DOHH2 (cell line): ENCODE measurements at regions not wholly inside any gene's neighbourhood (a gene's known extent, or its start where the extent isn't known, plus 50 kb on each side); places are given as distances from the start of the nearest gene placed in this dataset.

Experiments
- CTCF ChIP-seq: fragments of 200-600 bp; sonication (generic); IDR thresholded peaks from one replicate; pipeline ENCODE4 v1.5.1; 2014; ENCODE audit warnings: antibody characterized with exemption, mild to moderate bottlenecking, low read depth, low read length; ENCODE audit not compliant: poor library complexity, severe bottlenecking
- EZH2phosphoT487 ChIP-seq: fragments of 200-600 bp; sonication (generic); IDR thresholded peaks from 2 replicates; pipeline ENCODE4 v1.6.1; 2017; ENCODE audit warnings: borderline replicate concordance, mild to moderate bottlenecking, antibody characterized with exemption, low read length, moderate library complexity, mixed read lengths

- TF ChIP-seq CTCF (no peak), EZH2phosphoT487 (no peak)
These were observed 167.7 kb upstream of the DMAC1 start for GRCh38 chr9:7967093-7967827.
